ENCODE measurements at regions not wholly inside any gene's neighbourhood (a gene's known extent, or its start where the extent isn't known, plus 50 kb on each side); places are given as distances from the start of the nearest gene placed in this dataset.
A peak's percentile ranks its signal among the peaks of the same experiment; 100 is the strongest.

DNA sequence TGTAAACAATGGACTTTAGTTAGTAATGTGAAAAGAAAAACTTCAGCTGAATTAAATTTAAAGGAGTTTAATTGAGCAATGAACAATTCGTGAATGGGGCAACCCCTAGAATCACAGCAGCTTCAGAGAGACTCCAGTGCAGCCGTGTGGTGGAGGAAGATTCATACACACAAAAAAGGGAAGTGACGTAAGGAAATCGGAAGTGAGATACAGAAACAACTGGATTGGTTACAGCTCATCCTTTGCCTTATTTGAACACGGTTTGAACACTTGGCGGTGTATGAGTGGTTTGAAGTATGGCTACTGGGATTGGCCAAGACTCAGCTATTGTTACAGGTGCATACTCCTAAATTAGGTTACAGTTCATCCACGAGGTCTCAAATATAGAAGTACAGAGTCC, 460.4 kb upstream of the ASIC2 start:
- peak; percentile 15 for DNase-seq (ENCODE audit: low read depth)
- H3K4me3 ChIP-seq (ENCODE audit: low read depth, low read length) = no peak overlapping the region
- TF ChIP-seq CTCF (IDR thresholded peaks at IDR 0.05; ENCODE audit: insufficient read depth, low read depth, low read length, missing control alignments) = no peak

GRCh38 chr17:33756021-33756420, 462.9 kb upstream of the ASIC2 start:
- TF ChIP-seq CTCF (IDR thresholded peaks at IDR 0.05; ENCODE audit: insufficient read depth, low read depth, low read length, missing control alignments) = no peak
- no peak for DNase-seq (ENCODE audit: low read depth)

GRCh38 chr17:33765871-33766270, 472.8 kb upstream of the ASIC2 start:
- no peak for TF ChIP-seq CTCF (IDR thresholded peaks at IDR 0.05; ENCODE audit: insufficient read depth, low read depth, low read length, missing control alignments)
- no peak for DNase-seq (ENCODE audit: low read depth)
- H3K4me3 ChIP-seq (ENCODE audit: low read depth, low read length) = no peak overlapping the region

More at GRCh38 chr17:33756021-33756420, 462.9 kb upstream of the ASIC2 start:
- no peak overlapping the region for H3K4me3 ChIP-seq (ENCODE audit: low read depth, low read length)

DNA sequence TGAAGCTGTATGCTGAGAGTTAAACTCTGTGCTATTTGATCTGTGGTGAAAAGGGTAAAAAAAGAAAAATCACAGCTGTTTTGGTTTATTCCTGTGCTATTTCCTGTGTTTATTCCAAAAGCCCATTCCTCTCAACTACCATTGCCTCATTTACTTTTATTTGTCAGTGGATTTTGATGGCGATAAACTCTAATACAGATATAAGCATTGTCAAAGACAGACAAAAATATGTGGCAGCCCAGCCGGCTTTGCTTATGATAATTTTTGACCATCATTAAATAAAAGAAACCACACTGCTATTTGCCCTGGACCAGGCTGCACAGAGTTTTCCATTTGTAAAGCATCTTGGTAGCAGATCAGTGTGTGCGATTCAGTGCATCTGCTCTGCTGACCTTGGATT, 473.6 kb upstream of the ASIC2 start:
- no peak for TF ChIP-seq CTCF (IDR thresholded peaks at IDR 0.05; ENCODE audit: insufficient read depth, low read depth, low read length, missing control alignments)

GRCh38 chr17:33769066-33769465, 476.0 kb upstream of the ASIC2 start:
- no peak overlapping the region for H3K4me3 ChIP-seq (ENCODE audit: low read depth, low read length)
- no peak for DNase-seq (ENCODE audit: low read depth)
- TF ChIP-seq CTCF (IDR thresholded peaks at IDR 0.05; ENCODE audit: insufficient read depth, low read depth, low read length, missing control alignments) = no peak

More for the DNA sequence above, 473.6 kb upstream of the ASIC2 start:
- H3K4me3 ChIP-seq (ENCODE audit: low read depth, low read length) = no peak overlapping the region
- DNase-seq (ENCODE audit: low read depth) = no peak

DNA sequence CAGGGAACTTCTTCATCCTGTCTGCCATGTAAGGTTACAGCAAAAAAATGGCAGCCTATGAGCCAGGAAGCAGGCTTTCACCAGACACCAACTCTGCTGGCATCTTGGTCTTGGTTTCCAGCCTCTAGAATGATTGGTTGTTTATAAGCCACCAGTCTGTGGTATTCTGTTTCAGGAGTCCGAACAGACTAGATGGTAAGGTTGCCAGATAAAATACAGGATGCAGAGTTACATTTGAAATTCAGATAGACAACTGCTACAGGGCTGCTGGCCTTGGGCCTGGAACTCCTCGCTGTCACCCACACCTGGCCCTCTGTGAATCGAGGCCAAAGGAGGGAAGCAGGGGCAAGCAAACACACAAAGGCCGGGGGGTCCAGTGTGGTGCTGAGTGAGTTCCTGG, 478.8 kb upstream of the CCL2 start:
- no peak for TF ChIP-seq CTCF (IDR thresholded peaks at IDR 0.05; ENCODE audit: insufficient read depth, low read depth, low read length, missing control alignments)

GRCh38 chr17:33776903-33777302, 478.2 kb upstream of the CCL2 start:
- H3K4me3 ChIP-seq (ENCODE audit: low read depth, low read length) = no peak overlapping the region
- TF ChIP-seq CTCF (IDR thresholded peaks at IDR 0.05; ENCODE audit: insufficient read depth, low read depth, low read length, missing control alignments) = no peak
- DNase-seq (ENCODE audit: low read depth) = no peak

More for the DNA sequence above, 478.8 kb upstream of the CCL2 start:
- H3K4me3 ChIP-seq (ENCODE audit: low read depth, low read length) = no peak overlapping the region
- no peak for DNase-seq (ENCODE audit: low read depth)

Measured in GM12865 (cell line).